Jurkat, Clone E6-1 (cell line): ENCODE measurements at regions not wholly inside any gene's neighbourhood (a gene's known extent, or its start where the extent isn't known, plus 50 kb on each side); places are given as distances from the start of the nearest gene placed in this dataset.

Experiments used
- DNase-seq: peaks from one replicate; pipeline ENCODE4 v3.0.0-alpha.2; 2011; ENCODE audit warnings: low read depth, low spot score
- H3K4me3 ChIP-seq: 2 replicates; pipeline ENCODE4 v1.5.1; 2011; ENCODE audit warnings: mild to moderate bottlenecking, low read length, control low read depth, moderate library complexity

- DNase-seq = no peak
- no peak overlapping the region for H3K4me3 ChIP-seq
These were observed 164.7 kb upstream of the B3GAT1 start for GRCh38 chr11:134576721-134577171.

- H3K4me3 ChIP-seq = no peak overlapping the region
- no peak for DNase-seq
These were observed 164.2 kb upstream of the B3GAT1 start for GRCh38 chr11:134576286-134576685.

- H3K4me3 ChIP-seq = no peak overlapping the region
- DNase-seq = no peak
These were observed 163.6 kb upstream of the B3GAT1 start for GRCh38 chr11:134575504-134576230.

- no peak for DNase-seq
- H3K4me3 ChIP-seq = no peak overlapping the region
These were observed 162.9 kb upstream of the B3GAT1 start for GRCh38 chr11:134574947-134575346.

GRCh38 chr11:134574425-134574824 lies 162.4 kb upstream of the B3GAT1 start:
- H3K4me3 ChIP-seq = no peak overlapping the region
- DNase-seq = no peak

- H3K4me3 ChIP-seq = no peak overlapping the region
- no peak for DNase-seq
These were observed 161.8 kb upstream of the B3GAT1 start for GRCh38 chr11:134573857-134574256.

GRCh38 chr11:134572741-134573675 lies 161.0 kb upstream of the B3GAT1 start:
- no peak for DNase-seq
- no peak overlapping the region for H3K4me3 ChIP-seq

- H3K4me3 ChIP-seq = no peak overlapping the region
- no peak for DNase-seq
These were observed 159.3 kb upstream of the B3GAT1 start for GRCh38 chr11:134571301-134571700.

GRCh38 chr11:134569195-134569594 lies 157.2 kb upstream of the B3GAT1 start:
- DNase-seq = no peak

GRCh38 chr11:134566311-134566710 lies 154.3 kb upstream of the B3GAT1 start:
- DNase-seq = no peak
- no peak overlapping the region for H3K4me3 ChIP-seq

More at GRCh38 chr11:134569195-134569594, 157.2 kb upstream of the B3GAT1 start:
- H3K4me3 ChIP-seq = no peak overlapping the region

- H3K4me3 ChIP-seq = no peak overlapping the region
- DNase-seq = no peak
These were observed 153.4 kb upstream of the B3GAT1 start for GRCh38 chr11:134565343-134565891.

- DNase-seq = no peak
These were observed 152.6 kb upstream of the B3GAT1 start for GRCh38 chr11:134564472-134565200.

GRCh38 chr11:134562941-134563471 lies 151.0 kb upstream of the B3GAT1 start:
- DNase-seq = no peak

More at GRCh38 chr11:134564472-134565200, 152.6 kb upstream of the B3GAT1 start:
- H3K4me3 ChIP-seq = no peak overlapping the region

GRCh38 chr11:134562196-134562595 lies 150.2 kb upstream of the B3GAT1 start:
- DNase-seq = no peak
- no peak overlapping the region for H3K4me3 ChIP-seq

More at GRCh38 chr11:134562941-134563471, 151.0 kb upstream of the B3GAT1 start:
- no peak overlapping the region for H3K4me3 ChIP-seq

GRCh38 chr11:134561331-134561720 lies 149.3 kb upstream of the B3GAT1 start:
- no peak overlapping the region for H3K4me3 ChIP-seq
- no peak for DNase-seq

GRCh38 chr11:134560566-134561330 lies 148.7 kb upstream of the B3GAT1 start:
- H3K4me3 ChIP-seq = no peak overlapping the region
- peak; percentile 36 for DNase-seq

GRCh38 chr11:134560066-134560465 lies 148.0 kb upstream of the B3GAT1 start:
- no peak overlapping the region for H3K4me3 ChIP-seq
- DNase-seq = peak; percentile 62

GRCh38 chr11:134559602-134559962 lies 147.5 kb upstream of the B3GAT1 start:
- H3K4me3 ChIP-seq = no peak overlapping the region
- no peak for DNase-seq
